ENCODE measurements at regions not wholly inside any gene's neighbourhood (a gene's known extent, or its start where the extent isn't known, plus 50 kb on each side); places are given as distances from the start of the nearest gene placed in this dataset.

- DNase-seq = no peak
These were observed 57.2 kb upstream of the GPR6 start for GRCh38 chr6:109920911-109921310.

GRCh38 chr6:109922851-109923250 lies 55.3 kb upstream of the GPR6 start:
- no peak for DNase-seq

- DNase-seq = no peak
These were observed 53.0 kb upstream of the GPR6 start for GRCh38 chr6:109925075-109925474.

GRCh38 chr6:109927052-109927451 lies 51.1 kb upstream of the GPR6 start:
- no peak for DNase-seq
